GM20000 (cell line): ENCODE measurements at regions not wholly inside any gene's neighbourhood (a gene's known extent, or its start where the extent isn't known, plus 50 kb on each side); places are given as distances from the start of the nearest gene placed in this dataset.

ENCODE experiments used
- DNase-seq: peaks from one replicate; pipeline ENCODE4 v3.0.0; 2012; ENCODE audit warnings: low spot score
- TF ChIP-seq, protein P1 (sequence below): IDR thresholded peaks from 2 replicates; pipeline ENCODE4 v1.5.1; 2012; ENCODE audit warnings: mild to moderate bottlenecking, control low read depth; ENCODE audit errors: extremely low read depth, missing control alignments

DNA sequence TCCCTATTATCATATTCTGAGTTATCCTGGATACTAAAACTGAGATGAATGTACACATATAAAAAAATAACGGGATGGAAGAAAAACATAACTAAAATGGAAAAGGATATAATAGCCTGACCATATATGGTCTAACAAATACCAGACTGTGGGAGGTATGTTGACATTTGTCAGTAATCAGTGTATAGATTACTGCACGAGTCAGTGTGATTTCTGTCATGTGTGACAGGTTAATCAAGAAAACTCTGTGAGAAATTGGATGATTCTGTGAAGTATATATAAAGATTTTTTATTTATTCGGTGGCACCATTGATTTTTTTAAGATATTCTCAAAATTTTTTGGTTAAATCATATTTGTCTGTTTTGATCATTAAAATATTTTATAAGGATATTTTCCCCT, 547.3 kb upstream of the B3GALT2 start:
- no peak for DNase-seq
- TF ChIP-seq, protein P1, sequence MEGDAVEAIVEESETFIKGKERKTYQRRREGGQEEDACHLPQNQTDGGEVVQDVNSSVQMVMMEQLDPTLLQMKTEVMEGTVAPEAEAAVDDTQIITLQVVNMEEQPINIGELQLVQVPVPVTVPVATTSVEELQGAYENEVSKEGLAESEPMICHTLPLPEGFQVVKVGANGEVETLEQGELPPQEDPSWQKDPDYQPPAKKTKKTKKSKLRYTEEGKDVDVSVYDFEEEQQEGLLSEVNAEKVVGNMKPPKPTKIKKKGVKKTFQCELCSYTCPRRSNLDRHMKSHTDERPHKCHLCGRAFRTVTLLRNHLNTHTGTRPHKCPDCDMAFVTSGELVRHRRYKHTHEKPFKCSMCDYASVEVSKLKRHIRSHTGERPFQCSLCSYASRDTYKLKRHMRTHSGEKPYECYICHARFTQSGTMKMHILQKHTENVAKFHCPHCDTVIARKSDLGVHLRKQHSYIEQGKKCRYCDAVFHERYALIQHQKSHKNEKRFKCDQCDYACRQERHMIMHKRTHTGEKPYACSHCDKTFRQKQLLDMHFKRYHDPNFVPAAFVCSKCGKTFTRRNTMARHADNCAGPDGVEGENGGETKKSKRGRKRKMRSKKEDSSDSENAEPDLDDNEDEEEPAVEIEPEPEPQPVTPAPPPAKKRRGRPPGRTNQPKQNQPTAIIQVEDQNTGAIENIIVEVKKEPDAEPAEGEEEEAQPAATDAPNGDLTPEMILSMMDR, result no peak

DNA sequence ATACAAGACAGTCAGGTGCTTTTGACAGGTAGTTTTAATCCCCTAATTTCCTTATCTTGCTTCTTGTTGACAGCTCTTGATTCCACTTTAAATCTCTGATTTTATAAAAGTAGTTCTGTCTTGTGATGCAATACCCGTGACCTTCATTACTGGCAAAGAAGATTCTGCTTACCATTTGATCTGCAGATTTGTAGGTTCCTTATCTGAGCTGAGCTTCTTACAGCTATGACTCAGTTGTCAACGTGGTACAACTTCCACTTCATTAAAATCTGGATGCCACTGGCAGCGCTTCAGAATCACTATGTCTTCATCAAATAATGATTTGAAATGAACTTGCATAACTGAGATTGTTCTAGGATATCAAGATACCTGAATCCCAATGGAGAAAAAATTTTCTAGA, 543.6 kb upstream of the B3GALT2 start:
- TF ChIP-seq, protein P1, result no peak
- DNase-seq, result no peak

DNA sequence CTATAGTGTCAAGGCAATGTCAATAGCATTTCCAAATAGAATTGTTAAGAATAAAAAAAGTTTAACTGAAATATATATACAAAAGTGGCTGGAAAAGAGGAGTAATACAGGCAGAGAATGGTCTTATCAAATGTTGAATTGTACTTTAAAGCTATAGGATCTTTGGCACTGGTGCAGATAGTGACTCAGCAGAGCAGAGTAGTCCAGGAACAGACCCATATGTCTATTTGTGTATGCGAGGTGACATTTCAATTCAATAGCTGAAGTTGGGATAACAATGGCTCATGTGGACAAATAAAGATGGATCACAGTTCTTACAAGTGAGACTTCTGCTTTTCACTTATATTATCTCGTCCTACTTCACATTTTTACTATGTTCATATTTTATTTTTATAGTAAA, 543.0 kb upstream of the B3GALT2 start:
- DNase-seq, result no peak

DNA sequence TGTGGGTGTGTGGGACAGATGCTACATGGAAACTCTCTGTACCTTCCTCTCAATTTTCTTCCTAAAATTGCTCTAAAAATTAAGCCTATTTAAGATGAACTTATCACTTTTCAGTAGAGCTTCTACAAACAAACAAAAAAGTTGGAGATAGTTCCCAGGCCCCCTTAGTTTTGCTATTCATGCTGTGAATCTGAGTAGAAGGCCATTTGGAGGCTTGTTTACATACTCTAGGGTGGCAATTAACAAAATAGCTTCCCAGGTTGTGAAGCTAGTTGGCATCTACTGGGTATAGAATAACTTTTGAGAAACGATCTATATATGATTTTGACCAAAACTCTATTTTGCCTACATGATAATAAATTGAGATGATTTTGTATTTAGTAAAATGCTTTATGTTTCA, 541.4 kb upstream of the B3GALT2 start:
- no peak for DNase-seq
- TF ChIP-seq, protein P1, result no peak

More for the DNA sequence above, 543.0 kb upstream of the B3GALT2 start:
- TF ChIP-seq, protein P1, result no peak

DNA sequence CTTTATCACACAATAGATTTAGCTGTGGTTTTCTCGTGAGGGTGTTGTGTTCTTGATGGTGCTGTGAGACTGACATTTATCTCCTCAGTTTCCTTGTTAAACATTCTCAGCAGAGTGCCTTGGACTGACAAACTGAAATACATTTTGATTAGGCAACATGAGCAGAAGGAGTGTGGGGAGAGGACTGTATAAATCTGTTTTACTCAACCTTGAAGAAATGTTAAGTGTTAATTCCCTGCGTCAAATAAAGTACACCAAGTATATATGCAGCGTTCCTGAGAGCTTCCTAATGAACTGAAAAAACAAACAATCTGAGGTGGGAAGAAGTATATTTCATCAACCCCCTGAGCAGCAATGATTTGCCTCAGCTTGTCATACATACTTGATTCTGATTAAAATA, 540.3 kb upstream of the B3GALT2 start:
- DNase-seq, result no peak
- TF ChIP-seq, protein P1, result no peak

DNA sequence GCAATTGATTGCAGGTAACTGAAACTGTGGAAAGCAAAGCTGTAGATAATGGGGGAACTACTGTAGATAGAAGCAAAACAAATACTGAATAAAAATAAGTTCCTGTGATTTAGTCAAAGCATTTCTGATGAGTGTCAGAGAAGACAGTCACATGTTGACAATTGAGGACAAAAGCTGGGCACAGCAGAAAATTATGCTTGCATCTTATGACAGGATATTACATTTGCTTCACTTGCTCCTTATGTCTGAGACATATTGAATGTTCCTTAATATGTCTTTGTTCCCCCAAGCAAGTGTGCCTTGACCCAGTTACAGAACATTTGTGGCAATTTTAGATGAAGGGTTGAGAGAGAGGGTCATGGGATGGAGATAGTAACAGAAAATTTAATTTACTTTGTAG, 526.0 kb upstream of the B3GALT2 start:
- no peak for DNase-seq

DNA sequence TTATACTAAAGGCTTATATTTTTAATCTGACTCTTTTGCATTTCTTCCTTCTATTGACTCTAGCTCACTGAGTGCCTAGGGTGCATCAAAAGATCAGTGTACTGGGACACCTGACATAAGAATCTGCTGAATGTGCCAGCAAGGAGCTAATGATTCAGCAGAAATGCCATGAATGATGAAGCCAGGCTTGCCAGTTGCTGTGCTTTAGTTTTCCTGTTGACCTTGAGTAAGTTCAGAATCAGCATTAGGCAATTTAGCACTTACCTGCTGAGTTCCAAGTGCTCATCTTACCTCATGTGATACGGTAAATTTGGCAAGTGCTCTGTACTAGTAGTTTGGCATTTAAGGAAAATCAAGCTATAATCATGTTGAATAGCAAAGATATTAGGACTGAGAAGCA, 523.2 kb upstream of the B3GALT2 start:
- TF ChIP-seq, protein P1, result no peak
- DNase-seq, result no peak

More for the DNA sequence above, 526.0 kb upstream of the B3GALT2 start:
- TF ChIP-seq, protein P1, result no peak
